A172 (cell line): ENCODE measurements at regions not wholly inside any gene's neighbourhood (a gene's known extent, or its start where the extent isn't known, plus 50 kb on each side); places are given as distances from the start of the nearest gene placed in this dataset.

Experiments used
- DNase-seq: peaks from one replicate; pipeline ENCODE4 v3.0.0-alpha.2; 2015; ENCODE audit warnings: low spot score

- no peak for DNase-seq
Measured at GRCh38 chr5:38643616-38644015, 87.2 kb upstream of the LIFR start.

DNA sequence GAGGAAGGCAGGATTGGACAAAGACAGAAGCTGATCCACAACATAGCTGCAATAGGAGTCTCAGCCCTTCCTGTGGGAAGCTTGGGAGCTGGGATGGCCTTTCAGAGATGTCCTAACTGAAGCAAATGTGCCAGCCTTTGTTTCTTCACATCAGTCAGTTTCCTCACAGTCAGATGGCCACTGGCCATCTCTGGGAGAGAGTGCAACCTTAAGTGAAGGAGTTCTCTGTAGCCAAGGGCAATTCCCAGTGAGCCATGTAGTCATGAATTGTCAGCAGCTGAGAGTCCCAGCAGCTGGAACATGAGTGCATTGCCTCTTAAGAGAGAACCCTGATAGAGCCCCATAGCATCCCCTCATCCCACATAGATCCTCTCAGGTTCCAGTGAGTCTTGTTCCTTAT is 89.1 kb upstream of the LIFR start:
- no peak for DNase-seq

DNA sequence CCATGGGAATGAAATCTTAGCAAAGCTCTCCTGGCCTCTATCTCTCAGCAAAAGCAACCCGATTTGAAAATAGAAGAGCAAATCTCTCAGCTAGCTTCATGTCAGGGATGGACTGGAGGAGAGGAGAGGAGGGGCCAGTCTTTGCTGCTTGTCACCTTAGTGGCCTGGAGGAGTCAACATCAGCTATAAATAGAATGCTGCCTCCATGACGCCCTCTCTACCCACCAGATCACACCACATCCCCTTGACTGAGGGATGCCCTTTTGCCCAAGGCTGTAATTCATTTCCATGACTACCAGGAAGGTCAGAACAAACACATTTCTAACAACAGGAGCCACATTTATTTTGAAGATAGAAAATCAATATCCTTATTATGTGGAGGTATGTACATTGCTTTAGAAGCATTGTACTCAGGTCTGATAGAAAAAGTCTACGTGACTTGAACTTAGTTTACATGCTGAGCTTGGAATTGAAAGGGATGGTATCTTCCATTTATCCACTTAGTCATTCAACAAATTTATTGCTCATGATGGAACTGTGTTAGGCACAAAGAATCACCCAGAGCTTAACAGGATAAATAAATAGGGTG is 92.4 kb upstream of the LIFR start:
- no peak for DNase-seq

DNA sequence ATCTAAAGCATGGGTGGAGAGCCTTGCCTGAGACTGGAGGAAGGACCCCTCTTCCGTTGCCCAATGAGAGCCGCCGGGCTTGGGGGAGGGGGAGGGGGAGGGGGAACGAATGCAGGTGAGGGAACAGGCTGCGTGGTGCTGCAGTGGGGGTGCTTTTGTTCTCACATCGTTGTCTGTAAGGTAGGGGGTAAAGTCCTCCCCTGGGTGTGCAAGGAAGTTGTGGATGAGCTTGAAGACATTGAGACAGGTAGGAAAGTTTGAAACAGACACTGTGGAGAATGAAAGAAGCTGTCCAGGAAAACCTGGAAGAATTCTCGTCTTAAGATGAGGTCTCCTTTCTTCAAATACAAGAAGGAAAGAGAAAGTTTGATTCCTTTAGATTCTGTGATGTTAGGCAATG is 94.1 kb upstream of the LIFR start:
- no peak for DNase-seq

GRCh38 chr5:38650946-38651345 is 94.5 kb upstream of the LIFR start:
- DNase-seq: peak; percentile 68

DNA sequence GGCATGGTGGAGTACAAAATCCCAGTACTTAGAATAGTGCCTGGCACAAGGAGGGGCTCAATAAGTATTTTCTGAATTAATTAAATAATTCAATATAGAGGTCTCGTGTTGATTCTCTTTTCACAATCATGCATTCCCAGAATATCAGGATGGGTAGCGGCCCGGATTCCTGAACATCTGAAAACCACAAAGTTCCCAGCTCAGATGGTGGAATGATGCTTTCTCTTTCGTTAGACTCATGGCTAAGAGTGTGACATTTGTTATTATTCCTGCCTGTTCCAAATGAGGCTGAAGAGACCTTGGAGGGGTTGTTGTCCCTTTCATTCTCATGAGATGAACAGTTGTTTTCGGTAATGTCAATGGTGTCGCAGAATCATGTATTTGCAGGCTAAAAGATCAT is 95.4 kb upstream of the LIFR start:
- DNase-seq: no peak

DNA sequence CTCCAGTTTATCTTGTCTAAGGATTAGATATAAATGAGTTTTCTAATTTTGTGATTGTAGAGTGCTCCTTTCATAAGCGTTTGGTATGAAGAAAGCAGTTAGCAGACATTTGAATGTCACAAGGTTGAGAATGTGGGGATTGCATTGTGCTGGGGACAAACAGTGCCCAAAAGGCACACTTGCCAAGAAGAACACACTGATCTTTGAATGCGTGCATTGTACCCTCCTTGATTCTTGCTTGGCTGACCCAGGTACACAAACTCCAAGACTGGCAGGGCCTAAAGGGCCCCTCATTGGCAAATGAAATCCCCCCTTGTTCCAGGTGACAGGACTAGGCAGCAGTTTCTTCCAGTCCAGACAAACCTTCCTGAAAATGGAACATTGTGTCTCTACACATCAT is 96.9 kb upstream of the LIFR start:
- no peak for DNase-seq

DNA sequence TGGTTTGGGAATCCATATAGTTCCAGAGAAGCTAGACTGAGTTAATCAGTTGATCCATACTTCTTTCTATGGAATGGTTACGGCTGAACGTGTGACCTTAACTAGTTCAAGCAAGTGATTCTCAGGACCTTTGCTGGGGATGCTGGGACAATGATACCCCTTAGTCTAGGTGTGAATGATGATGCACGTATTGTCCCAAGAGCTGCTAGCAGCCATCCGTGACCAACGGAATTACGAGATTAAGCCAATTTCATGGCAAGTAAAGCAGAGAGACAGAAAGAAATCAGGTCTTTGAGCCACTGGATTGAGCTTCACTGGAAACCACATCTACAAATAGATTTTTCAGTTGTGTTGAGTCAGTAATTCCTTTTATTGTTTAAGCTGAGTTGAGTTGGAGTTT is 99.2 kb upstream of the LIFR start:
- DNase-seq: no peak

- no peak for DNase-seq
Measured at GRCh38 chr5:38656568-38656967, 100.1 kb upstream of the LIFR start.

GRCh38 chr5:38657020-38657419 is 100.6 kb upstream of the LIFR start:
- DNase-seq: no peak

DNA sequence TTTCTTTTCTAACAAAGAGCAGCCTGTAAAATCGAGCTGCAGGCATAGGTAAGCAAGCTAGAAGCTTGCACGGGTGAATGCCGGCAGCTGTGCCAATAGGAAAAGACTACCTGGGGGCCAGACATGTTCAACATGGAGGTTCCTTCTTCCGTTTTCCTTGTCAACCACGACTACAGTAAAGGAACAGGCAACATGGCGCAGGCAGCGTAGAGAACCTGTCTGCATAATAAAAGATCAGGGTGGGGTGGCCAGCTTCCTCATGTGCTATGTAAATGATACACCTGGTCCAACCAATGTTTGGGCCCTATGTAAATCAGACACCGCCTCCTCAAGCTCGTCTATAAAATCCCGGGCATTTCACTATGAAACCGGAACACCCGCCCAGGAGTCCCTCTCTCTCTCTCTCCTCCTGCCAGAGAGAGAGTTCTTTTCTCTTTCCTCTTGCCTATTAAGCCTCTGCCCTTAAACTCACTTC is 103.8 kb upstream of the LIFR start:
- peak; percentile 98 for DNase-seq

- DNase-seq: no peak
Measured at GRCh38 chr5:38662090-38662489, 105.6 kb upstream of the LIFR start.

DNA sequence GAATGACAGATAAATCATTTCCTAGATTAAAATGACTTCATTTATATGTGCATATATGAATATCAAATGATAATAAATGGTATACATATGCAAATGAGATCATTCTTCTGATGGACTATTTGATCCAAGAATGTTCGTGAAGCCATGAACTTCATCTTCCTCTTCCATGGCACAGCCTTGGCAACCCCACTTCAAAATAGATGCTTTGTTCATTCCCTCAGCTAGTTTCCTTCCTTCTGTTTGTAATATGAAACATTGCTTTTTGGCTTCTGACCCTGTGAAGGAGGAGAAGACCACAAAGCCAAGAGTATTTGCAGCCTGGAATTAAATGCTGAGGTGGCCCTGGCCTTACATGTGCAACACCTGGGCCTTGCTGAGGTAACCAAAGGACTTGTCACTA is 106.8 kb upstream of the LIFR start:
- DNase-seq: no peak

DNA sequence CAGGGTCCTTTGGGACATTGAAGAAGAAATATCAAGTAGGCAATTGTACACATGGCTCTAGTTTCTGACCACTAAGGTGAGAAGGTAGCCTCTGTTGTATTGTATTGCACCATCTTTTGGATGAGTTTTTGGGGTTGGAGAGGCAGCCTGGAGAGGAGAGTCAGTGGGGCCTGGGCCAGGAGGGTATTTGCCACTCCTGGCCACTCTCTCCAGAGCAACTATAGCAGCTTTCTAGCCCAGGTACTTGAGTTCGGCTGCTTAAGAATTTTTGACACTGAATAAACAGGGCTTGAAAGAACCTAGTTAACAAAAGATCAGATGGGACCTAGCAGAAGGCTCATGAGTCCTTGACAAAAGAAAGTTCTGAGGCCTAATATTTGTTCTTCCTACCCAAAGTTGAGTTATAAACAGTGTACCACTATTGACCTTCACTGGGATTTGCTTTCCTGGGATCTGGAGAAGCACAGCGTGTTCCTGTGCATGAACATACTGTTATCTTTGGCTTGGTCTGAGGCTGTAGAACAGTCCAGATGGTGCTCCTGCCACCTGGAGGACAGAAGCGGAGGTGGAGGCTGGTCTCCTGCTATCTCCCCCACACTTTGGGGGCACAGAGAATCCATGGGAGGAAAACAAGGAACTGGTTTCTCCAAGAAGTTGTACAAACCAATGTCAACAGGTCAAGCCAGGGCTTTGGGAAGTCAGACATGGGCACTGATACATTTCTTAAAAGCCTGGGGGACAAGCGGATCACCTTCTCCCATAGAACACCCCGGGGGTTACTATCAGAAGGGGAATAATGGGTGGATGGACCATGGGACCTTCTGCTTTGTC is 110.4 kb upstream of the LIFR start:
- DNase-seq: no peak

- no peak for DNase-seq
Measured at GRCh38 chr5:38667499-38667776, 111.0 kb upstream of the LIFR start.

GRCh38 chr5:38669361-38669880 is 113.0 kb upstream of the LIFR start:
- DNase-seq: no peak

DNA sequence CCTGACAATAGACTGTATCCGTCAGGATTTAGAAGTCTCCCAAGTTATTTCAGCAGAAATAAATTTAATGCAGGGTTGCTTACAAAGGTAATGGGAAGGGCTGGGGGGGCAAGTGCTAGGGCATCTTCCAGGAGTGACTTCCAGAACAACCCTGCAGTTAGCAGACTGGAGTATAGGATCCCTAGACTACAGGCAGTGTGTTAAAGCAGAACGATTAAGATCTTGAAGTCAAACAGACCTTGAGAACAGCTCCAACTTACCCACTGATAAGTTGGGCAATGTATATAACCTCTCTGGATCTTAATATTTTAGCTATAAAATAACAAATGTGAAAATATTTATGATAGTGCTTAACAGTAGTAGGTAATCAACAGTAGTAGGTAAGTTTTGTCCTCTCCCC is 113.6 kb upstream of the LIFR start:
- DNase-seq: no peak

DNA sequence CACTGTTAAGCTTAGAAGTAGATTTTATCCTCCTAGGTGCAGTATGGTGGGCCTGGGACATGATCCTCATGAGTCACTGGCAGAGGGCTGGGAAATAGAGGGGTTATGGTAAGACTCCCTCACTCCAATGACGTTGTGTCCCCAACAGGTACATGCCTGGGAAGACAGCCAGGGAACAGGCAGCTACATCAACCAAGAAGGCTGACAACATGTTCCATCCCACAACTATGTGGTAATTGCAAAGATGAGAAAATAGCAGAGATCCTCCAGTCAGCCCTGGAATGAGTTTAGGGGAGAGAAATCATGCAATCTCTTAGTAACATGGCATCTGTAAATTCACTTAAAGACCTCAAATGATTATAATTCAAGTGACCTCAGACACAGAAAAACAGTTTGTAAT is 114.4 kb upstream of the LIFR start:
- DNase-seq: no peak

DNA sequence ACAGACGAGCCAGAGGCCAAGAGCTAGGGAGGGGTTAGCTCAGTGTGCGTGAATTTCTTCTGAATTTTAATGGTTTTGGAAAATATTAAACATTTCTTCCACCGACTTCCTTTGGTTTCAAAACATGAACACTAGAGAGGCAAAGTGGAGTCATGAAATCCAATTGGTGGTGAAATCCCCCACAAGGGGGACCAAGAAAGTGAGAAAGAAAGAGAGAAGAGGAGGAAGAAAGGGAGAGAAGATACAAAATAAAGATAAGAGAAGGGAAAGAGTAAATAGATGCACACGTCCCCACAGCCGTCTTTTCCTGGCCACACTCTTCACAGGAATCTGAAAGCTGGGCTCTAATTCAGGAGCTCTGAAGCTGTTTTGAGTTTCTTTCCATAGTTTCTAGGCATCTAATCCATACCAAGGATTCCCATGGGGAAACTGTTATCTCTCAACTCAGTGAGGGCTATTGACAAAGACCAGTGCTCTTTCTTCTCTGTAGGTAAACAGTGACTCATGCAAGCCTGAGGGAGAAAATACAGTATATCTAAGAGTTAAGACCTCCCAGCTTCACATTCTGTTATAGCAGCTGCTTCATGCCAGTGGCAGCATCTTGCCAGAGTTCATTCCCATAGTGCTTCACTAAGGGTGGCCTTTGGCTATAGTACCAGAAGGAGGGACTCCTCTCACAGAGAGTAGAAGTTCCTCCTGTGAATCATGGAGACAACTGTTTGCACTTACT is 115.8 kb upstream of the LIFR start:
- DNase-seq: peak; percentile 27

DNA sequence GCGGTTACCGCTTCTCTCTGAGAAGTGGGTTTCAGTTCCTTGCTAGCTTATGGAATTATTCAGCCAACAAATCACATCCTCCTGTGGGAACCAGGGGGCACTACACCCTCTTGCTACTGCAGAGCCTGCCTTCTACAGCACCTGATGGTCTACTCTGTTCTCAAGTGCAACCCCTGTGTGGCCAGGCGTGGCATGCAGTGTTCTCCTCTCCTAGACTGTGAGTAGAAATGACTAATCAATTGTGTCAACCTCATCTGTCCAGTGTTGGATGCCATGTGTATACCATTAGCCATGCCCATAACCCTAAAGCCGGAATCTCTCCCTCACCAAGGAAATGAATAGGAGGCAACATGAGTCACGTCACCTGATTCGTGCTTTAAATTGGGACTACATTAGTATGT is 117.2 kb upstream of the LIFR start:
- DNase-seq: peak; percentile 17

GRCh38 chr5:38675443-38675842 is 119.0 kb upstream of the LIFR start:
- no peak for DNase-seq

GRCh38 chr5:38677636-38678035 is 121.2 kb upstream of the LIFR start:
- DNase-seq: no peak

DNA sequence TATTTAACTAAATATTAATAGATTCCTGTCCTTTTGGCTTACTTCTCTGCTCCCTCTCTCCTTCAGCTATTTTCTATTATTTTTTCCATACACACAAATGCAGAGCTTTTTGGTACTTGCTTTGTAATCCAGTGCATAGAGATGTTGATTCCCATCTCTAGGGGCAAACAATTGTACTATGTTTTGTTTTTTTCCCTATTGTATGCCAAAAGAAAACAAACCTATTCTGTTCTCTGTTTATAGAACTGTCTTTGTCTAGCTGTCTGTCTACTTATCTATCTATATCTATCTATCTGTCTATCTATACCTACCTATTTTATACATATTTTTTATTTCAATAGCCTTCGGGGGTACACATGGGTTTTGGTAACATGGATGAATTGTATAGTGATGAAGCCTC is 121.6 kb upstream of the LIFR start:
- no peak for DNase-seq
